ENCODE measurements at regions not wholly inside any gene's neighbourhood (a gene's known extent, or its start where the extent isn't known, plus 50 kb on each side); places are given as distances from the start of the nearest gene placed in this dataset.

GRCh38 chr2:133937669-133938068 lies 316.2 kb upstream of the MGAT5 start:
- DNase-seq (ENCODE audit: low spot score) = no peak

- DNase-seq (ENCODE audit: low spot score) = no peak
Measured at GRCh38 chr2:133940134-133940533, 313.7 kb upstream of the MGAT5 start.

GRCh38 chr2:133941666-133942065 lies 312.2 kb upstream of the MGAT5 start:
- no peak for DNase-seq (ENCODE audit: low spot score)

- no peak for DNase-seq (ENCODE audit: low spot score)
Measured at GRCh38 chr2:133942398-133942797, 311.5 kb upstream of the MGAT5 start.

- DNase-seq (ENCODE audit: low spot score) = no peak
Measured at GRCh38 chr2:133943108-133943507, 310.8 kb upstream of the MGAT5 start.

GRCh38 chr2:133945089-133945488 lies 308.8 kb upstream of the MGAT5 start:
- DNase-seq (ENCODE audit: low spot score) = no peak

GRCh38 chr2:133947057-133947456 lies 306.8 kb upstream of the MGAT5 start:
- DNase-seq (ENCODE audit: low spot score) = no peak

- DNase-seq (ENCODE audit: low spot score) = no peak
Measured at GRCh38 chr2:133948610-133949290, 305.1 kb upstream of the MGAT5 start.

GRCh38 chr2:133949595-133949994 lies 304.3 kb upstream of the MGAT5 start:
- DNase-seq (ENCODE audit: low spot score) = no peak

- no peak for DNase-seq (ENCODE audit: low spot score)
Measured at GRCh38 chr2:133951209-133951608, 302.7 kb upstream of the MGAT5 start.

GRCh38 chr2:133952420-133952819 lies 301.5 kb upstream of the MGAT5 start:
- DNase-seq (ENCODE audit: low spot score) = no peak

GRCh38 chr2:133952896-133953295 lies 301.0 kb upstream of the MGAT5 start:
- DNase-seq (ENCODE audit: low spot score) = no peak

GRCh38 chr2:133953524-133953923 lies 300.3 kb upstream of the MGAT5 start:
- DNase-seq (ENCODE audit: low spot score) = no peak

- DNase-seq (ENCODE audit: low spot score) = no peak
Measured at GRCh38 chr2:133954636-133955035, 299.2 kb upstream of the MGAT5 start.

GRCh38 chr2:133955169-133955568 lies 298.7 kb upstream of the MGAT5 start:
- DNase-seq (ENCODE audit: low spot score) = no peak

GRCh38 chr2:133956434-133956935 lies 297.4 kb upstream of the MGAT5 start:
- DNase-seq (ENCODE audit: low spot score) = no peak

- DNase-seq (ENCODE audit: low spot score) = no peak
Measured at GRCh38 chr2:133957724-133958480, 296.0 kb upstream of the MGAT5 start.

GRCh38 chr2:133959066-133959465 lies 294.8 kb upstream of the MGAT5 start:
- DNase-seq (ENCODE audit: low spot score) = no peak

GRCh38 chr2:133966720-133967304 lies 287.1 kb upstream of the MGAT5 start:
- DNase-seq (ENCODE audit: low spot score) = no peak

- no peak for DNase-seq (ENCODE audit: low spot score)
Measured at GRCh38 chr2:133967326-133967725, 286.5 kb upstream of the MGAT5 start.

GRCh38 chr2:133968446-133968845 lies 285.4 kb upstream of the MGAT5 start:
- no peak for DNase-seq (ENCODE audit: low spot score)

- no peak for DNase-seq (ENCODE audit: low spot score)
Measured at GRCh38 chr2:133970641-133971040, 283.2 kb upstream of the MGAT5 start.

Measured in mesenteric fat pad (tissue), 1 donor.